Epithelial cell of esophagus (primary cell): ENCODE measurements at regions not wholly inside any gene's neighbourhood (a gene's known extent, or its start where the extent isn't known, plus 50 kb on each side); places are given as distances from the start of the nearest gene placed in this dataset.

Experiments
- DNase-seq: peaks from one replicate; pipeline ENCODE4 v3.0.0; 2010; ENCODE audit warnings: low read depth
- H3K4me3 ChIP-seq: 2 replicates; pipeline ENCODE4 v1.5.1; 2011; ENCODE audit warnings: mild to moderate bottlenecking, low read length, control low read depth
- CTCF ChIP-seq: IDR thresholded peaks from 2 replicates; pipeline ENCODE4 v1.5.1; 2011; ENCODE audit warnings: low read depth, mild to moderate bottlenecking, low read length, control low read depth, inconsistent platforms; ENCODE audit not compliant: insufficient read depth; ENCODE audit errors: missing control alignments

- no peak overlapping the region for H3K4me3 ChIP-seq
- no peak for TF ChIP-seq CTCF
- no peak for DNase-seq
Measured at GRCh38 chr2:226064932-226065570, 665.5 kb downstream of the NYAP2 start.

GRCh38 chr2:226063704-226064440 lies 664.4 kb downstream of the NYAP2 start:
- no peak for TF ChIP-seq CTCF
- H3K4me3 ChIP-seq, result no peak overlapping the region
- peak; percentile 98 for DNase-seq

GRCh38 chr2:226059961-226060627 lies 660.6 kb downstream of the NYAP2 start:
- H3K4me3 ChIP-seq, result no peak overlapping the region
- TF ChIP-seq CTCF, result no peak
- no peak for DNase-seq

- TF ChIP-seq CTCF, result no peak
- DNase-seq, result no peak
- H3K4me3 ChIP-seq, result no peak overlapping the region
Measured at GRCh38 chr2:226057914-226058313, 658.4 kb downstream of the NYAP2 start.

GRCh38 chr2:226057365-226057764 lies 657.9 kb downstream of the NYAP2 start:
- H3K4me3 ChIP-seq, result no peak overlapping the region
- DNase-seq, result no peak
- TF ChIP-seq CTCF, result no peak

- TF ChIP-seq CTCF, result no peak
- H3K4me3 ChIP-seq, result no peak overlapping the region
Measured at GRCh38 chr2:226052772-226053416, 653.4 kb downstream of the NYAP2 start.

More at GRCh38 chr2:226052772-226053416, 653.4 kb downstream of the NYAP2 start:
- no peak for DNase-seq
